C1 segment of cervical spinal cord (tissue), 14 donors: ENCODE measurements at regions not wholly inside any gene's neighbourhood (a gene's known extent, or its start where the extent isn't known, plus 50 kb on each side); places are given as distances from the start of the nearest gene placed in this dataset.

Source experiments
- DNase-seq, 14 donors: peaks; one replicate each; lab custom pipeline; 2025; lab: John Stamatoyannopoulos, UW

- DNase-seq: no peak
Measured at GRCh38 chr10:91576096-91576545, 56.8 kb downstream of the PPP1R3C start.

- peak in 6 of 14 donors; percentile 18 to 44 (median 32) for DNase-seq
Measured at GRCh38 chr10:91575044-91575610, 57.7 kb downstream of the PPP1R3C start.

GRCh38 chr10:91574236-91574635, 58.6 kb downstream of the PPP1R3C start:
- no peak for DNase-seq

- no peak for DNase-seq
Measured at GRCh38 chr10:91573320-91573719, 59.6 kb downstream of the PPP1R3C start.

GRCh38 chr10:91571671-91572070, 61.2 kb downstream of the PPP1R3C start:
- DNase-seq: no peak

GRCh38 chr10:91570220-91570619, 62.7 kb downstream of the PPP1R3C start:
- no peak for DNase-seq

GRCh38 chr10:91569522-91569921, 63.3 kb downstream of the PPP1R3C start:
- DNase-seq: no peak

GRCh38 chr10:91567815-91568214, 65.1 kb downstream of the PPP1R3C start:
- no peak for DNase-seq

- DNase-seq: no peak
Measured at GRCh38 chr10:91566115-91566514, 66.8 kb downstream of the PPP1R3C start.

GRCh38 chr10:91565226-91565625, 67.6 kb downstream of the PPP1R3C start:
- no peak for DNase-seq

GRCh38 chr10:91564508-91564907, 68.4 kb downstream of the PPP1R3C start:
- no peak for DNase-seq
